ENCODE measurements at regions not wholly inside any gene's neighbourhood (a gene's known extent, or its start where the extent isn't known, plus 50 kb on each side); places are given as distances from the start of the nearest gene placed in this dataset.
"Not testable (repeated sequence)": the region's sequence is repeated elsewhere in the genome, so short reads cannot be mapped to it uniquely, and the experiment has no call there.

DNA sequence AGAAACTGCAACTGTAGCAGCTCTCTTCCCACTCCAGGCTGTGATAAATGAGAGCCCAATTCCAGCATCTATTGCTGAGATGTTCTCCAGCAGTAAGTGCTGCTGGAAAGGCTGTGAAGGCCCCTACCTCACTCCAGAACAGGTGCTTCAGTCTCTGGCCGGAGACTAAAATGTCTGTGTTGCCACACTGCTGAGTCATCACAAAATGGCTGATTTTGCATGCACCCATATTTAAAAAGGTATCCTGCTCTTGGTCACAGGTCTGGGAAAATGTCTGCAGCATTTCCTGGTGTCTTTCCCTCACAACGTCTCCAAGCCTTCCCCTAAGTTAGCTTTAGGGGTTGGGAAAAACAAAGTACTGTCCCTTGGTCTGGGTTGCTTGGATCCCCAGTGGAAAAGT lies 95.1 kb downstream of the TPBG start:
- Mint-ChIP-seq H3K27me3 (ENCODE audit: insufficient read depth, unreplicated experiment) (no peaks in the 10 kb centered on the region), H3K4me1 (ENCODE audit: insufficient read depth, unreplicated experiment) (no peaks in the 10 kb centered on the region), H3K4me3 (ENCODE audit: unreplicated experiment) (no peak overlapping the region), H3K36me3 (ENCODE audit: insufficient read depth, unreplicated experiment) (no peaks in the 10 kb centered on the region), H3K27ac (ENCODE audit: low read depth, unreplicated experiment) (no peak overlapping the region), H3K9me3 (ENCODE audit: unreplicated experiment) (no peaks in the 10 kb centered on the region)
- intact Hi-C loops (cut with micrococcal nuclease) = no loop called here
- CTCF ChIA-PET = interaction anchor here (1.0 kb wide), 1 partner anchor 187 kb away, joined by 4 read pairs; no protein-coding TSS in a partner anchor
- no TSS peak for BruUV-seq (replicated peaks)
- TF ChIP-seq CTCF (IDR thresholded peaks at IDR 0.05; ENCODE audit: unreplicated experiment) = no peak
- POLR2A ChIA-PET = interaction anchor here (0.6 to 1.9 kb wide), 4 partner anchors 35 to 96 kb away, joined by 3 to 8 read pairs (median 3); partner anchors contain the start of gene TPBG
- no peak for DNase-seq (ENCODE audit: unreplicated experiment)

DNA sequence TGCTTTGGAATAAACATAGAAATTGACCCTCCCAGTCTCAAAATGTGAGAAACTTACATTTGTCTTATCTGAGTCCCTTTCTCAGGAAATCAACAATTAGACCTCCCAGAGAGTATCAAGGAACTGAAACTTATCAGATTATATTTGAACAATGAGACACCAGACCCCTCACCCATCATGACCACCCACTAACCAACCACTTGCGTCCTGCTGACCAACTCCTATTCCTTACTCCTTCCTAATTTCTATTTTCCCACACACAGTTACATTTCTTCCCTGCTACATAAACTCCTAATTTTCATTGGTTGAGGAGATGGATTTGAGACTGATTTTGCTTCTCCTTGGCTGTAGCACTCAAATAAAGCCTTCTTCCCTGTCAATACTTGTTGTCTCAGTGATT lies 97.9 kb downstream of the TPBG start:
- DNase-seq (ENCODE audit: unreplicated experiment) = no peak
- H3K9me3 Mint-ChIP-seq (ENCODE audit: unreplicated experiment) = no peaks in the 10 kb centered on the region
- BruUV-seq (replicated peaks) = no TSS peak
- no peaks in the 10 kb centered on the region for H3K27me3 Mint-ChIP-seq (ENCODE audit: insufficient read depth, unreplicated experiment)
- H3K27ac Mint-ChIP-seq (ENCODE audit: low read depth, unreplicated experiment) = no peak overlapping the region
- H3K4me1 Mint-ChIP-seq (ENCODE audit: insufficient read depth, unreplicated experiment) = no peaks in the 10 kb centered on the region
- ChIA-PET POLR2A (no interaction called here), CTCF (no interaction called here)
- no peak for TF ChIP-seq CTCF (IDR thresholded peaks at IDR 0.05; ENCODE audit: unreplicated experiment)
- intact Hi-C loops (cut with micrococcal nuclease) = no loop called here
- peaks cover 6% of the 10 kb centered on the region for H3K36me3 Mint-ChIP-seq (ENCODE audit: insufficient read depth, unreplicated experiment)
- H3K4me3 Mint-ChIP-seq (ENCODE audit: unreplicated experiment) = no peak overlapping the region

DNA sequence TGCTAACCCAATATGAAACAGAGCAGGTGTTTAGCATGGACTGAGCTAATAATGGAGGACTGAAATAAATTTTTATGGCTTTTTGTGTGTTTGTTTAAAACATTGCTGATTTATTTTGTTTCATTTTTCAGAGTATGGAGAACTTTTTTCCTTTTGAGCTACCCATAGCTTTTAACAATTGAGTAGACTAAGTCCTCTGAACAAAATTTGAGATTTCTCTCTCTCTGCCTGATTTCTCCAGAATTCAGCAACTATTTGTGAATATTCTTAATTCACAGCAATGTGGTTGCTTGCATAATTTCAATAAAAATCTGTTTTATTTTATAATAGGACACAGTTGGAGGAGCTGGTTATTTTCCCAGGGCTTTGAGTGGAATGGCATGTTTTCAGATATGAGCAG lies 103.7 kb downstream of the TPBG start:
- intact Hi-C loops (cut with micrococcal nuclease) = no loop called here
- ChIA-PET POLR2A (interaction anchor here (0.6 kb wide), 1 partner anchor 78 kb away, joined by 3 read pairs; no protein-coding TSS in a partner anchor), CTCF (interaction anchor here (0.6 to 0.7 kb wide), 2 partner anchors 16 to 1937 kb away, joined by 3 to 5 read pairs; no protein-coding TSS in a partner anchor)
- peaks cover 11% of the 10 kb centered on the region for H3K36me3 Mint-ChIP-seq (ENCODE audit: insufficient read depth, unreplicated experiment)
- H3K9me3 Mint-ChIP-seq (ENCODE audit: unreplicated experiment) = peaks cover 15% of the 10 kb centered on the region
- no peaks in the 10 kb centered on the region for H3K27me3 Mint-ChIP-seq (ENCODE audit: insufficient read depth, unreplicated experiment)
- no peak overlapping the region for H3K27ac Mint-ChIP-seq (ENCODE audit: low read depth, unreplicated experiment)
- no peak for DNase-seq (ENCODE audit: unreplicated experiment)
- no peaks in the 10 kb centered on the region for H3K4me1 Mint-ChIP-seq (ENCODE audit: insufficient read depth, unreplicated experiment)
- BruUV-seq (replicated peaks) = no TSS peak
- no peak for TF ChIP-seq CTCF (IDR thresholded peaks at IDR 0.05; ENCODE audit: unreplicated experiment)
- no peak overlapping the region for H3K4me3 Mint-ChIP-seq (ENCODE audit: unreplicated experiment)

DNA sequence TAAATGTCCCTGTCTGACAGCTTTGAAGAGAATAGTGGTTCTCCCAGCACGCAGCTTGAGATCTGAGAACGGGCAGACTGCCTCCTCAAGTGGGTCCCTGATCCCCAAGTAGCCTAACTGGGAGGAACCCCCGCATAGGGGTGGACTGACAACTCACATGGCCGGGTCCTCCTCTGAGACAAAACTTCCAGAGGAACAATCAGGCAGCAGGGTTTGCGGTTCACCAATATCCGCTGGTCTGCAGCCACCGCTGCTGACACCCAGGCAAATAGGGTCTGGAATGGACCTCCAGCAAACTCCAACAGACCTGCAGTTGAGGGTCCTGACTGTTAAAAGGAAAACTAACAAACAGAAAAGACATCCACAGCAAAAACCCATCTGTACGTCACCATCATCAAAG lies 106.5 kb downstream of the TPBG start:
- BruUV-seq (replicated peaks); H3K27me3 Mint-ChIP-seq (ENCODE audit: insufficient read depth, unreplicated experiment); CTCF ChIA-PET; H3K4me3 Mint-ChIP-seq (ENCODE audit: unreplicated experiment); DNase-seq (ENCODE audit: unreplicated experiment); H3K27ac Mint-ChIP-seq (ENCODE audit: low read depth, unreplicated experiment); POLR2A ChIA-PET; intact Hi-C loops (cut with micrococcal nuclease); H3K4me1 Mint-ChIP-seq (ENCODE audit: insufficient read depth, unreplicated experiment): not testable (repeated sequence)
- H3K9me3 Mint-ChIP-seq (ENCODE audit: unreplicated experiment) = peaks cover 15% of the 10 kb centered on the region
- H3K36me3 Mint-ChIP-seq (ENCODE audit: insufficient read depth, unreplicated experiment) = peaks cover 15% of the 10 kb centered on the region

- H3K27ac Mint-ChIP-seq (ENCODE audit: low read depth, unreplicated experiment); H3K4me3 Mint-ChIP-seq (ENCODE audit: unreplicated experiment); CTCF ChIA-PET; H3K4me1 Mint-ChIP-seq (ENCODE audit: insufficient read depth, unreplicated experiment); BruUV-seq (replicated peaks); intact Hi-C loops (cut with micrococcal nuclease); DNase-seq (ENCODE audit: unreplicated experiment); H3K27me3 Mint-ChIP-seq (ENCODE audit: insufficient read depth, unreplicated experiment); H3K36me3 Mint-ChIP-seq (ENCODE audit: insufficient read depth, unreplicated experiment): not testable (repeated sequence)
- H3K9me3 Mint-ChIP-seq (ENCODE audit: unreplicated experiment) = peaks cover 15% of the 10 kb centered on the region
- POLR2A ChIA-PET = interaction anchor here (0.6 kb wide), 1 partner anchor 875 kb away, joined by 3 read pairs; no protein-coding TSS in a partner anchor
Measured at GRCh38 chr6:82475106-82475505, 111.5 kb downstream of the TPBG start.
